ENCODE measurements at regions not wholly inside any gene's neighbourhood (a gene's known extent, or its start where the extent isn't known, plus 50 kb on each side); places are given as distances from the start of the nearest gene placed in this dataset.

DNA sequence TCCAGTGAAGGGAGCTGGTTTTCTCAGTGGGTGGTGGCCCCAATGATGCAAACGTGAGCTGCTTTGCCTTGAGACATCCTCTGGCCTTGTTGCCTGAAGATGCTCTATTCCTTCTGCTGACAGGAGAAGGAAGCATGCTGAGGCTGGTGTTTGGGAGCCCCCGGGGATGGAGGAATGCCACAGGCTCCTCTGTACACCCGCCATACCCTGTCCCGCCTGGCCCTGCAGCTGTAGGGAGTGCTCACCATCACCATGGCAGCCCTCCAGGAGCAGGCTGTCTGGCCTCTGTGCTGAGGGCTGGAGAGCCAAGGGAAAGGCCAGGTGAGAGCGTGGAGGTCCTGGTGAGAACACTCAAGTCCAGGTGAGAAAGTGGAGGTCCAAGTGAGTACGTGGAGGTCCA, 134.4 kb downstream of the MRPL36 start:
- TF ChIP-seq, protein P1, sequence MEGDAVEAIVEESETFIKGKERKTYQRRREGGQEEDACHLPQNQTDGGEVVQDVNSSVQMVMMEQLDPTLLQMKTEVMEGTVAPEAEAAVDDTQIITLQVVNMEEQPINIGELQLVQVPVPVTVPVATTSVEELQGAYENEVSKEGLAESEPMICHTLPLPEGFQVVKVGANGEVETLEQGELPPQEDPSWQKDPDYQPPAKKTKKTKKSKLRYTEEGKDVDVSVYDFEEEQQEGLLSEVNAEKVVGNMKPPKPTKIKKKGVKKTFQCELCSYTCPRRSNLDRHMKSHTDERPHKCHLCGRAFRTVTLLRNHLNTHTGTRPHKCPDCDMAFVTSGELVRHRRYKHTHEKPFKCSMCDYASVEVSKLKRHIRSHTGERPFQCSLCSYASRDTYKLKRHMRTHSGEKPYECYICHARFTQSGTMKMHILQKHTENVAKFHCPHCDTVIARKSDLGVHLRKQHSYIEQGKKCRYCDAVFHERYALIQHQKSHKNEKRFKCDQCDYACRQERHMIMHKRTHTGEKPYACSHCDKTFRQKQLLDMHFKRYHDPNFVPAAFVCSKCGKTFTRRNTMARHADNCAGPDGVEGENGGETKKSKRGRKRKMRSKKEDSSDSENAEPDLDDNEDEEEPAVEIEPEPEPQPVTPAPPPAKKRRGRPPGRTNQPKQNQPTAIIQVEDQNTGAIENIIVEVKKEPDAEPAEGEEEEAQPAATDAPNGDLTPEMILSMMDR (conservative IDR thresholded peaks at IDR 0.05; ENCODE audit: low read depth, low read length): no peak
- no peak for DNase-seq (ENCODE audit: low read depth)
- no peak overlapping the region for H3K4me3 ChIP-seq (ENCODE audit: low read depth, low read length)

DNA sequence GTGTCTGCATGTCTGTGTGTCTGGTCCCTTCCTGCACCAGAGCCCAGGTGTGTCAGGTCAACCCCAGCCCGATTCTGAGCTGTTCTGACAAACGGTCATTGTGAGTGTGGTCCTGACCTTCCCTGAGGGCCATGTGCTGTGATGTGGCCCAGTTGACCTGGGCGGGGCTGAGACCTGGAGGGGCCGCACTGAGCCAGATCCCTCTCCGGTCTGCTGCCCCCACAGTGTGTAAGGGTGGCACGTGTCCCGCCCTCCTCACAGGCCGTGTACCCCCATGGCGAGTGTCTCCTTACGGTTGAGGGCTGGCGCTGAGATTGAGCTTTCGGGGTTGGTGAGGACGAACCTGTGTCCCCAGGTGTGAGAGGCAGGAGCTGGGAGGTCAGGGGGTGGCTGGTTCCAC, 136.5 kb downstream of the MRPL36 start:
- no peak overlapping the region for H3K4me3 ChIP-seq (ENCODE audit: low read depth, low read length)
- no peak for DNase-seq (ENCODE audit: low read depth)
- TF ChIP-seq, protein P1 (conservative IDR thresholded peaks at IDR 0.05; ENCODE audit: low read depth, low read length): no peak

DNA sequence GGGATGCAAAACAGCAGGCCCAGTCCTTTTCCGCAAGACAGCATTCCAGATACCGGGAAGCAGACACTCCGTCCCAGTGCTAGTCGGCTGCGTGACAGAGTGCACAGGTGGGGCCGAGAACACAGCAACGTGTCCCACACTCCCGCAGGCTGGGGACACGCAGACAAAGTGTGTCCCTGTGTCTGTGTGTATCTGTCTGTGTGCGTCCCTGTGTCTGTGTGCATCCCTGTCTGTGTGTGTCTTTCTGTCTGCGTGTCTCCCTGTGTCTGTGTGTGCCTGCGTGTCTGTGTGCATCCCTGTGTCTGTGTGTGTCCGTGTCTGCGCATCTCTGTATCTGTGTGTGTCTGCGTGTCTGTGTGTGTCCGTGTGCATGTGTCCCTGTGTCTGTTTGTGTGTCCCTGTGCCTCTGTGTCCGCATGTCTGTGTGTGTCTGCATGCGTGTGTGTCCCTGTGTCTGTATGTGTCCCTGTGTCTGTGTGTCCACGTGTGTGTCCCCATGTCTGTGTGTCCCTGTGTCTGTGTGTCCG, 137.0 kb downstream of the MRPL36 start:
- DNase-seq (ENCODE audit: low read depth): no peak
- TF ChIP-seq, protein P1 (conservative IDR thresholded peaks at IDR 0.05; ENCODE audit: low read depth, low read length): no peak
- H3K4me3 ChIP-seq (ENCODE audit: low read depth, low read length): no peak overlapping the region

DNA sequence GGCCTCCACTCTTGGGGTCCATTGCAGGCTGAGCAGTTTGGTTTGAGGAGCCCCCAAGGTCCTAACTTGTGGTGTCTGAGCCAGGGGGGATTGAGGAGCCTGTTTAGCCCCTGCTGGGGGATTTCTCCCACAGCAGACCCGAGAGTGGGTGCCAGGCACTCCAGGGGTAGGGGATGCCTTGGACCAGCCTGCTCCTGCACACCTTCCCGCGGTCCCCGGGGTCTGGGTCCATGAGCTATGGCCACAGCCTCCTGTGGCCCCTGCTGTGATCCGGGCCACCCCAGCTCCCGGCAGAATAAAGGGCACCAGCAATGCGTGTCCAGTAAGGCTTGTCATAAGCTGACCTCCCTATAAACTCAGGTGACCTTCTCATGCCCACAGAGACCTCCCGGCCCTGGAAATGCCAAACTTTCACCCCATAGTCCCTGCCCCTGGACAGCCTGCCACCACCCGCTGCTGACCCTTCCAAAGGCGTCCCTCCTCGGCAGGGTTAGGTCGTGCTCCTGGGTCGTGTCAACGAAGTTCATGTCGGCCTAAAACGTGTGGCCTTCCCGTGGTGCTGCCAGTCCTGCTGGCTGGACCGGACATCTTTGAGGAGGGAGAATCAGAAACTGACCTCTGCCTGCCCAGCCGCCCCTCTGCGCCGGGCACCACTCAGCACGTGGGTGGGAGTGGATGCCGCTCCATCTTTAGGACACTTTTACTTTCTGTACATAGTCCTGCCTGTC, 137.6 kb downstream of the MRPL36 start:
- no peak overlapping the region for H3K4me3 ChIP-seq (ENCODE audit: low read depth, low read length)
- TF ChIP-seq, protein P1 (conservative IDR thresholded peaks at IDR 0.05; ENCODE audit: low read depth, low read length): no peak
- no peak for DNase-seq (ENCODE audit: low read depth)

DNA sequence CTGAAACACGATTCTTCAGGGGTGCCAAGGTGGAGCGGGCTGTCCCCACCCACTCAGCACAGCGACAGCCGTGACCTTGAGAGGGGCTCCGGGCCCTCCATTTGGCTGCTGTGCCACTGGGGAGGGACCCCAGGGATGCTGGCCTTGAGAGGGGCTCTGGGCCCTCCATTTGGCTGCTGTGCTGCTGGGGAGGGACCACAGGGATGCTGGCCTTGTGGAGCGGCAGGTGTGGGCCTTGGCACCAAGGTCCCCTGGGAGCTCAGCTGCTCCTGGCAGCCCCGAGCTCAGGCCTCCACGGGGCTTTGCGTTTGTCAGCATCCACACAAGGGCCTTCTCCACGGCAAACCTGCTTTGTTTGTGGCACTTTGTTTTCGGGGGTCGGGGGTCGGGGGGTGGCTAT, 137.6 kb upstream of the LPCAT1 start:
- TF ChIP-seq, protein P1 (conservative IDR thresholded peaks at IDR 0.05; ENCODE audit: low read depth, low read length): no peak
- no peak overlapping the region for H3K4me3 ChIP-seq (ENCODE audit: low read depth, low read length)
- DNase-seq (ENCODE audit: low read depth): no peak

DNA sequence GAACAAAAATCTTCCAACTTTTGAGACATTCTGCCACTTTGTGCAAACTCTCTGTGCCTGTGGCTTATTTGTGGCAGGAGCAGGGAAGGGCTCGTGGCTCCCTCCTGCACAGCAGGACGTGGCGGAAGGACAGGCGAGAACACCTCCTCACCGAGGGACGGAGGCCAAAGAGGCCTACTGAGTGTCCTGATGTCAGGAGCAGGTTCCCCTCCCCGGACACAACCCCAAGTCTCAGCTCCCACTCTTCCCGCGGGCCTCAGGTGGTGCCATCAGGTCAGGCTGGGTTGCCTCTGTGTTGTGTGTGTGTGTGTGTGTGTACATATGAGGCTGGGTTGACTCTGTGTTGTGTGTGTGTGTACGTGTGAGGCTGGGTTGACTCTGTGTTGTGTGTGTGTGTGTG, 136.8 kb upstream of the LPCAT1 start:
- H3K4me3 ChIP-seq (ENCODE audit: low read depth, low read length): no peak overlapping the region
- DNase-seq (ENCODE audit: low read depth): no peak
- TF ChIP-seq, protein P1 (conservative IDR thresholded peaks at IDR 0.05; ENCODE audit: low read depth, low read length): no peak

- TF ChIP-seq, protein P1 (conservative IDR thresholded peaks at IDR 0.05; ENCODE audit: low read depth, low read length): no peak
- no peak for DNase-seq (ENCODE audit: low read depth)
- no peak overlapping the region for H3K4me3 ChIP-seq (ENCODE audit: low read depth, low read length)
These were observed 136.2 kb upstream of the LPCAT1 start for GRCh38 chr5:1660001-1660400.
